ENCODE measurements at regions not wholly inside any gene's neighbourhood (a gene's known extent, or its start where the extent isn't known, plus 50 kb on each side); places are given as distances from the start of the nearest gene placed in this dataset.

DNA sequence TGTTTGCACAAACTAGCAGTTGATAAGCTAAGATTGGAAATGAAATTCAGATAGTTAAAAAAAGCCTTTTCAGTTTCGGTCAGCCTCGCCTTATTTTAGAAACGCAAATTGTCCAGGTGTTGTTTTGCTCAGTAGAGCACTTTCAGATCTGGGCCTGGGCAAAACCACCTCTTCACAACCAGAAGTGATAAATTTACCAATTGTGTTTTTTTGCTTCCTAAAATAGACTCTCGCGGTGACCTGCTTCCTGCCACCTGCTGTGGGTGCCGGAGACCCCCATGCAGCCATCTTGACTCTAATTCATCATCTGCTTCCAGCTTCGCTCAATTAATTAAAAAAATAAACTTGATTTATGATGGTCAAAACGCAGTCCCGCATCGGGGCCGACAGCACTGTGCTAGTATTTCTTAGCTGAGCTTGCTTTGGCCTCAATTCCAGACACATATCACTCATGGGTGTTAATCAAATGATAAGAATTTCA is 335.6 kb downstream of the TMEM121 start:
- peak overlapping the region; percentile 100 for H3K27ac Mint-ChIP-seq
- H3K4me3 Mint-ChIP-seq, result peak overlapping the region; percentile 96
- H3K9me3 Mint-ChIP-seq, result no peaks in the 10 kb centered on the region
- peaks cover 62% of the 10 kb centered on the region for H3K36me3 Mint-ChIP-seq
- H3K27me3 Mint-ChIP-seq, result no peaks in the 10 kb centered on the region
- H3K4me1 Mint-ChIP-seq, result no peaks in the 10 kb centered on the region
- ATAC-seq, result peak; percentile 79

GRCh38 chr14:105862581-105863239 is 336.3 kb downstream of the TMEM121 start:
- peak; percentile 49 for ATAC-seq
- H3K27ac Mint-ChIP-seq, result peak overlapping the region; percentile 100

GRCh38 chr14:105863296-105864108 is 337.1 kb downstream of the TMEM121 start:
- ATAC-seq, result no peak
- Mint-ChIP-seq H3K9me3 (no peaks in the 10 kb centered on the region), H3K36me3 (peaks cover 51% of the 10 kb centered on the region), H3K4me3 (peak overlapping the region; percentile 96), H3K27me3 (no peaks in the 10 kb centered on the region), H3K27ac (peak overlapping the region; percentile 100), H3K4me1 (no peaks in the 10 kb centered on the region)

More at GRCh38 chr14:105862581-105863239, 336.3 kb downstream of the TMEM121 start:
- no peaks in the 10 kb centered on the region for H3K4me1 Mint-ChIP-seq
- H3K36me3 Mint-ChIP-seq, result peaks cover 56% of the 10 kb centered on the region
- no peaks in the 10 kb centered on the region for H3K9me3 Mint-ChIP-seq
- peak overlapping the region; percentile 96 for H3K4me3 Mint-ChIP-seq
- no peaks in the 10 kb centered on the region for H3K27me3 Mint-ChIP-seq

- no peak for ATAC-seq
- H3K36me3 Mint-ChIP-seq, result peaks cover 45% of the 10 kb centered on the region
- H3K4me1 Mint-ChIP-seq, result no peaks in the 10 kb centered on the region
- H3K9me3 Mint-ChIP-seq, result no peaks in the 10 kb centered on the region
- peak overlapping the region; percentile 96 for H3K4me3 Mint-ChIP-seq
- H3K27ac Mint-ChIP-seq, result peak overlapping the region; percentile 100
- H3K27me3 Mint-ChIP-seq, result no peaks in the 10 kb centered on the region
Observed at GRCh38 chr14:105864116-105864515, 337.7 kb downstream of the TMEM121 start.

DNA sequence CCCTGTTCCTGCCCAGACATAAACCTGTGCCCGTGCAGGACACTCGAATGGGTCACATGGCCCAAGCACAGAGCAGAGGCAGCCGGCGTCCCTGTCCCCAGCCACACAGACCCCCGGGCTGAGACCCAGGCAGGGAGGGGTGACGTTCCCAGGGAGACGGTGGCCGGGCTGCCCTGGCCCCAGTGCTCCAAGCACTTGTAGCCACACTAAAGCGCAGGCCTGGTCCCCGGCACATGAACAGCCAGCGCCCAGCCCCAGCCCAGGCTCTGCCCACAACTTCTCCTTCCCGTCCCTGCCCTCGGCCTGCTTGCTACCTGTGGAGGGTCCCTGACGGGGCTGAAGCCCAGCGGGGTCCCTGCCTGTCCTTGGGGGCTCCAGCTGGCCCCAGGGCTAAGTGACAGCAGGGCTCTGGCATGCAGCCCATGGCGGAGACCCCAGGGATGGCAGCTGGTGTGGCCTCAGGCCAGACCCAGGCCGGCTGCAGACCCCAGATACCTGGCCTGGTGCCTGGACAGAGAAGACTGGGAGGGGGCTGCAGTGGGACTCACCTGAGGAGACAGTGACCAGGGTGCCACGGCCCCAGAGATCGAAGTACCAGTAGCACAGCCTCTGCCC is 338.4 kb downstream of the TMEM121 start:
- peak overlapping the region; percentile 100 for H3K27ac Mint-ChIP-seq
- H3K9me3 Mint-ChIP-seq, result no peaks in the 10 kb centered on the region
- ATAC-seq, result no peak
- H3K4me3 Mint-ChIP-seq, result peak overlapping the region; percentile 96
- no peaks in the 10 kb centered on the region for H3K4me1 Mint-ChIP-seq
- H3K36me3 Mint-ChIP-seq, result peaks cover 42% of the 10 kb centered on the region
- H3K27me3 Mint-ChIP-seq, result no peaks in the 10 kb centered on the region

- ATAC-seq, result no peak
- Mint-ChIP-seq H3K4me1 (no peaks in the 10 kb centered on the region), H3K4me3 (peak overlapping the region; percentile 96), H3K9me3 (no peaks in the 10 kb centered on the region), H3K27ac (peak overlapping the region; percentile 100), H3K36me3 (peaks cover 38% of the 10 kb centered on the region), H3K27me3 (no peaks in the 10 kb centered on the region)
Observed at GRCh38 chr14:105865266-105865903, 339.0 kb downstream of the TMEM121 start.

GRCh38 chr14:105865904-105866840 is 339.8 kb downstream of the TMEM121 start:
- no peak for ATAC-seq
- H3K27ac Mint-ChIP-seq, result no peak overlapping the region

GRCh38 chr14:105866841-105867321 is 340.5 kb downstream of the TMEM121 start:
- H3K4me1 Mint-ChIP-seq, result no peaks in the 10 kb centered on the region
- H3K27me3 Mint-ChIP-seq, result no peaks in the 10 kb centered on the region
- no peak overlapping the region for H3K4me3 Mint-ChIP-seq
- H3K27ac Mint-ChIP-seq, result no peak overlapping the region
- ATAC-seq, result no peak
- peaks cover 23% of the 10 kb centered on the region for H3K36me3 Mint-ChIP-seq
- H3K9me3 Mint-ChIP-seq, result no peaks in the 10 kb centered on the region

More at GRCh38 chr14:105865904-105866840, 339.8 kb downstream of the TMEM121 start:
- Mint-ChIP-seq H3K9me3 (no peaks in the 10 kb centered on the region), H3K36me3 (peaks cover 30% of the 10 kb centered on the region), H3K4me1 (no peaks in the 10 kb centered on the region), H3K4me3 (peak overlapping the region; percentile 68), H3K27me3 (no peaks in the 10 kb centered on the region)

GRCh38 chr14:105867961-105868599 is 341.7 kb downstream of the TMEM121 start:
- Mint-ChIP-seq H3K36me3 (peaks cover 11% of the 10 kb centered on the region), H3K9me3 (no peaks in the 10 kb centered on the region), H3K27me3 (no peaks in the 10 kb centered on the region), H3K4me1 (no peaks in the 10 kb centered on the region), H3K4me3 (no peak overlapping the region), H3K27ac (no peak overlapping the region)
- no peak for ATAC-seq

GRCh38 chr14:105871590-105871989 is 345.2 kb downstream of the TMEM121 start:
- no peak for ATAC-seq
- Mint-ChIP-seq H3K9me3 (no peaks in the 10 kb centered on the region), H3K4me1 (no peaks in the 10 kb centered on the region), H3K36me3 (no peaks in the 10 kb centered on the region), H3K27me3 (no peaks in the 10 kb centered on the region), H3K27ac (no peak overlapping the region), H3K4me3 (no peak overlapping the region)

GRCh38 chr14:105873870-105874512 is 347.6 kb downstream of the TMEM121 start:
- Mint-ChIP-seq H3K27me3 (no peaks in the 10 kb centered on the region), H3K4me1 (no peaks in the 10 kb centered on the region), H3K9me3 (no peaks in the 10 kb centered on the region), H3K4me3 (no peak overlapping the region), H3K27ac (no peak overlapping the region), H3K36me3 (no peaks in the 10 kb centered on the region)
- no peak for ATAC-seq

GRCh38 chr14:105876158-105876557 is 349.8 kb downstream of the TMEM121 start:
- Mint-ChIP-seq H3K27me3 (no peaks in the 10 kb centered on the region), H3K4me3 (no peak overlapping the region), H3K9me3 (no peaks in the 10 kb centered on the region), H3K27ac (no peak overlapping the region), H3K36me3 (no peaks in the 10 kb centered on the region), H3K4me1 (no peaks in the 10 kb centered on the region)
- ATAC-seq, result no peak

DNA sequence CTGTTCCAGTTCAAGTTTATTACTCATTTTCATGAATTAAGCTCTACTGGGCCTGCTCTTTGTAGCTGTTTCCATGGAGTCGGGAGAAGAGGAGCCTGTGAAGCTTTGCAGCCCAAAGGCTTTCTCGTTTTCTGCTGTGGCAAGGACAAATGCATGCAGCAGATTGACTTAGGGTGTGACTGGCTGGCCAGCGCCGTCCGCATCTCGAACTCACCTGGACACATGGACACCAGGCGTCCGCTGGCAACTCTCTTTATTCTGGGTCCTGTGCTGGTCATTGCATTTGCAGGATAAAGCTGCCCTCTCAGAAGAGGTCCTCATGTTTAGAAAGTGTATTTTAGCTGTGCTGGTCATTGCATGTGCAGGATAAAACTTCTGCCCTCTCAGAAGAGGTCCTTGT is 350.4 kb downstream of the TMEM121 start:
- H3K4me1 Mint-ChIP-seq, result no peaks in the 10 kb centered on the region
- no peak overlapping the region for H3K27ac Mint-ChIP-seq
- H3K4me3 Mint-ChIP-seq, result no peak overlapping the region
- H3K36me3 Mint-ChIP-seq, result no peaks in the 10 kb centered on the region
- no peak for ATAC-seq
- no peaks in the 10 kb centered on the region for H3K9me3 Mint-ChIP-seq
- no peaks in the 10 kb centered on the region for H3K27me3 Mint-ChIP-seq

All from stimulated activated memory B cell treated with anti-CD40 and anti-IgM and Interleukin-4, amounts not matched to agents 10 μg/mL and 1 μg/mL and 100 μg/mL, for 72 hours (primary cell).